T47D (cell line): ENCODE measurements at regions not wholly inside any gene's neighbourhood (a gene's known extent, or its start where the extent isn't known, plus 50 kb on each side); places are given as distances from the start of the nearest gene placed in this dataset.
A peak's percentile ranks its signal among the peaks of the same experiment; 100 is the strongest.
"Not testable (repeated sequence)": the region's sequence is repeated elsewhere in the genome, so short reads cannot be mapped to it uniquely, and the experiment has no call there.

Source experiments
- DNase-seq, 2 experiments: peaks; one replicate each; pipeline versions ENCODE4 v3.0.0 to v3.0.0-alpha.2; 2011 to 2012; ENCODE audit warnings: low read depth in 1 of 2, low spot score in 1 of 2
- JUND ChIP-seq: IDR thresholded peaks from 2 replicates; pipeline ENCODE4 v1.6.1; 2012; ENCODE audit warnings: low read depth
- in situ Hi-C: cut with HindIII; loops from 2 replicates; pipeline ENCODE4 v1.10.0; 2016; ENCODE audit warnings: low sequenced_read_pairs, low pct_unique_long_range_greater_than_20kb

DNA sequence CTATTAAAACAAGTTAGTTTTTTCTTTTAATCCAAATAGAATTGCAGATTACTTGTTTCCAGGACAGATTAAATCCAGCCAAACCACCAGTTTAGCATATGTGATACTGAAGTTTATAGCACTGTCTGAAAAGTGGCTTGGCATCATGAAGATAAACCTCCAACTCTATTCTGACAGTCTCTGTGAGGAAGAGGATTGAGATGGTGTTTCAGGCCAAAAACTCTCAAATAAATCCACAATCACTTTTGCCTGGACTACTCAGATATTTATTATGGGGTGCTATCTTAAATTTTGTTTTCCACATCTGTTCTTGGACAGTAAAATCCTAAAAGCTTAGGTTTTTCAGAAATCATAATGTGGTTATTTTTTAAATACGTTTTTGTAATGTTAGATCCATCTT is 161.7 kb upstream of the SEMA3C start:
- in situ Hi-C loops, result no loop called here
- no peak for TF ChIP-seq JUND
- no peak for DNase-seq

DNA sequence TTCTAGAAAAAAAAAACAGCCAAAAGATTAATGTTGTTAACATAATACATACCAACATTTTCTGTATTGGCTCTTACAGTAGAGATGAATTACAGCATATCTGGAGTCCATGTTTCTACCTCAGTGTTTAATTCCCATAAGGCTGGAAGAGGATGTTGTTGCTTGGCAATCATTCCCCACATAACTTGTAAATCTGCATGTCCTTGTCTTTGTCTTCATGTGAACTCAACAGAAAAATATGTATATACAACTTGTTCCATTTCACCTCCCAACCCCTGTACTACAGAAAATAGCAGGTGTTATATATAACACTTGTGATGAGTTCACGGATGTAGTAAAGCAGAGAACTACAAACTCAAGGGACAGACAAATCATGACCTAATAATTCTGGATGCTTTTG is 160.9 kb upstream of the SEMA3C start:
- in situ Hi-C loops, result no loop called here
- TF ChIP-seq JUND, result no peak
- peak in 1 of 2 experiments; percentile 10 for DNase-seq

DNA sequence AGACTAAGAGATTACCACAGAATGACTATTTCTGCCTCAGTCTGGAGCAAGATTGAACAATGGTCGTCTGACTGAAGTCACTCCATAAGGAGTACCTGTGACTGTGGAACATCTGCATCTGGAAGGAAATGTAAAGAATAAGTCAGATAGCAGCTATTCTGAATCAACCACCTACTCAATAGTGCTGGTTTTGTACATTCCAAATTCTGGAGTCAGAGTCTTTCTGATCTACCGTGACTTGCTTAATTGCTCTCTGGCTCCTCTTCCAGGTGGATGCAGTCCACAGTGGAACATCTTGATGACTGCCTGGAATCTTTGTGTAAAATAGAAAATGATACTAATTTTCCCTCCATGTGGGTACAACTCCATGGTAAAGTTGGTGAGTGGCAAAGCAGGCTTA is 156.3 kb upstream of the SEMA3C start:
- in situ Hi-C loops, result no loop called here
- no peak for DNase-seq
- no peak for TF ChIP-seq JUND

DNA sequence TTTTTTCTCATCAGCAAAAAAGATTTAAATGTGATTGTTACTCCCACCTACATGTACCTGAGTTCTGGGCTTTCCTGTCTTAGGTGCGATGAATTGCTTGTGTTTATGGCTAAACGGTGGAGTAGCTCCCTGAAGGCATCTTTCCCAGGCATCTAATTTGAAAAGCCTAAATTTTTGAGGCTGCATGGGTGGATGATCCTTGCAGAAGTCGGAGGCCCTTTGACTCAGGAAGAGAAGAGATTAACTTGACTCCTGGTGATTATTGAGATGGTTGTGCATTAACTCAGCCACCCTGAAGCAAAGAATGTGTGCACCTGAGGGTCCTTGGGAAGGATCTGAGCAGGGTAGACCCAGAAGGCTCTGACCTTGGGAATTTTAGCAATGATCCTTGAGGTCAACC is 155.6 kb upstream of the SEMA3C start:
- no peak for DNase-seq
- in situ Hi-C loops, result no loop called here
- no peak for TF ChIP-seq JUND

DNA sequence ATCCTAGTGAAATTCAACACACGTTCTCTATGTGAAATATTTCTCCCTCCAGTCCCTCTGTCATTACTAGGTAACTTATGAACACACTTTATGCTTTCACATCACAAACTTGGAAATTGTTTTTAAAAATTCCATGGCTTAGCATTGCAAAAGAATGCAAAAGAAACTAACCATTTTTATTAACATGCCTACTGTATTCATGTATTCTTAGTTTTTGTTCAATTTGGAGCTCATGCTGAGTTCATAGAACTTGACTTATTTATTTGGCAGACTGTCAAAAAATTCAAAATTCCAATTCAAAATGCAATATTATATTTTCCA is 155.0 kb upstream of the SEMA3C start:
- no peak for DNase-seq
- TF ChIP-seq JUND, result no peak
- in situ Hi-C loops, result no loop called here

DNA sequence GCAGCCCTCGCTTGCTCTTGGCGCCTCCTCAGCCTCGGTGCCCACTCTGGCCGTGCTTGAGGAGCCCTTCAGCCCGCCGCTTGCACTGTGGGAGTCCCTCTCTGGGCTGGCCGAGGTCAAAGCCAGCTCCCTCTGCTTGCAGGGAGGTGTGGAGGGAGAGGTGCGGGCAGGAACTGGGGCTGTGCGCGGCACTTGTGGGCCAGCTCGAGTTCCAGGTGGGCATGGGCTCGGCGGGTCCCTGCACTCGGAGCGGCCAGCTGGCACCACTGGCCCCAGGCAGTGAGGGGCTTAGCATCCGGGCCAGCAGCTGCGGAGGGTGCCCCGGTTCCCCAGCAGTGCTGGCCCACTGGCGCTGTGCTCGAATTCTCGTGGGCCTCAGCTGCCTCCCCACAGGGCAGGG is 152.1 kb upstream of the SEMA3C start:
- in situ Hi-C loops, result no loop called here
- no peak for TF ChIP-seq JUND
- no peak for DNase-seq

DNA sequence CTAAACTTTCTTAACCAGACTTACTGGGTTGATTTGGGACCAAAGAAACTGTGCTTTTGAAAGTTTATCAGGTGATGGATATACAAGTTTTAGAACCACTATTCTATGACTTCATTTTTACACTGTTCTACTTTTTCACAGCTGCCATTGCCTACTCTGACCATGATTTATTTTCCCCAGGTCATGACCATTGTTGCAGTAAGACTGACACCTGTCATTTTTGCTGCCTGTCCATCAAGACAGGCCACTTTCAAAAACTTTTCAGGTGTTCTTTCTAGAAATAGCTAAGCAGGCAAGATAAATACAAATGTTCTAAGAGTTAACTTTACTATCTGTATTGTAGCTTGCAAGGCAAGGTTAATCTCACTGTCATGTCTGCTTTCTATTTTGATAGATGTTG is 147.9 kb upstream of the SEMA3C start:
- TF ChIP-seq JUND, result no peak
- in situ Hi-C loops, result no loop called here
- no peak for DNase-seq

DNA sequence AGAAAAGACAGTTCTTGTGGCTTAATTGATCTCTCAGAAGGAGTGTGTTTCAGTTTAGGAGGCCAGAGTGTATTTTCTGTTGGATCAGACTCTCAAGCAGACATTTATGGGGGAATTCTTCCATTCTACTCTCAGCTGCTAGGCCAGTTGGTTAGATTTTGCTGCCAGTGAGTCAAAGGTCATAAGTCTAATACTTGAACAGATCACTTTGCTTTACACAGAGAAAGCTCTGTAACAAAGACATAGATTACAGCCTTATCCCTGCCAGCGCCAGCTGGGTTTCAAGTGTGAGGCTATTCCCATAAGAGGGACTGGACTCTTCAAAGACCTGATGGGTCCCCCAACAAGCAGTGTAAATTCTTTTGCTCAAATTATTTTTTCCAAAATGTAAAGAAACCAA is 145.6 kb upstream of the SEMA3C start:
- DNase-seq, result no peak
- in situ Hi-C loops, result no loop called here
- no peak for TF ChIP-seq JUND

DNA sequence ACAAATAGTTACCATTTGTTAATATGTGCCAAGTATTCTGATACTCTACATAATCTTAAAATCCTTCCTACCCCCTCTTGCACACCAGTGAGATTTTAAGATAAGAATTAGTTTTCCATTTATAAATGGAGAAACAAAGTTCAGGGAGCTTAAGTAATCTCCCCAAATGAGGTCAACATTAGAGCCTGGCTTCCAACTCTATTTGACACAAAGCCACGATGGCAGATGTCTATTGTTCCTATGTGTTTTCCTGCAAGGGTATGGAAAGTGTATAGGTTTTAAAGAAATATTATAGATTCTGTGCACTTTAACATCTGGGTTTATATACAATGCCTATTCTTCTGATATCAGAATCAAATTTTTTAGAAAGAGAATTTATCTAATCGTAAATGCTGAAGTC is 143.9 kb upstream of the SEMA3C start:
- TF ChIP-seq JUND, result no peak
- in situ Hi-C loops, result no loop called here
- DNase-seq, result no peak

DNA sequence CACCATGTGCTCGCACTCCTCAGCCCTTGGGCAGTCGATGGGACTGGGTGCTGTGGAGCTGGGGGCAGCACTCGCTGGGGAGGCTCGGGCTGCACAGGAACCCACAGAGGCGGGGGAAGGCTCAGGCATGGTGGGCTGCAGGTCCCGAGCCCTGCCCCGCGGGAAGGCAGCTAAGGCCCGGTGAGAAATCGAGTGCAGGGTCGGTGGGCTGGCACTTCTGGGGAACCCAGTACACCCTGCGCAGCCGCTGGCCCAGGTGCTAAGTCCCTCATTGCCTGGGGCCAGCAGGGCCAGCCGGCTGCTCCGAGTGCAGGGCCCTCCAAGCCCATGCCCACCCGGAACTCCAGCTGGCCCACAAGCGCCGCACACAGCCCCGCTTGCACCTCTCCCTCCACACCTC is 138.6 kb upstream of the SEMA3C start:
- DNase-seq, in situ Hi-C loops: not testable (repeated sequence)

DNA sequence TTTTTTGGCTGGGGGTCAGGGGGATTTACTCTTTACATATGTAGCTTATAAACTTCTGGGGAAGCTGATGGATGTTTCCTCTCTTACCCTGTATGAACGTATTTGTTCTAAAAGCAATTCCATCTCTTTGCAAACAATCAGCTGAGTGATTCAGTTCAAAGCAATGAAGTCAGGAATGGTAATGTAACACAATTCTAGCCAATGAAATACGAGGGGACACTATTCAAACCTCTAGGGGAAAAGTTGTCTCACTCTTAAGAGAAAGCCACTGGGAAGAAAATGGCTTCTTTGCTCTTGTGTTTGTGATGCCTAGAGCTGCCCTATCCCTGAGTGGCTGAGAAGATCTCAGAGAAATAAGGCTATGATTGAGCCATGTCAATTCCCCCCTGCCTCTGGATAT is 134.8 kb upstream of the SEMA3C start:
- no peak for TF ChIP-seq JUND
- in situ Hi-C loops, result no loop called here
- peak in 1 of 2 experiments; percentile 34 for DNase-seq

DNA sequence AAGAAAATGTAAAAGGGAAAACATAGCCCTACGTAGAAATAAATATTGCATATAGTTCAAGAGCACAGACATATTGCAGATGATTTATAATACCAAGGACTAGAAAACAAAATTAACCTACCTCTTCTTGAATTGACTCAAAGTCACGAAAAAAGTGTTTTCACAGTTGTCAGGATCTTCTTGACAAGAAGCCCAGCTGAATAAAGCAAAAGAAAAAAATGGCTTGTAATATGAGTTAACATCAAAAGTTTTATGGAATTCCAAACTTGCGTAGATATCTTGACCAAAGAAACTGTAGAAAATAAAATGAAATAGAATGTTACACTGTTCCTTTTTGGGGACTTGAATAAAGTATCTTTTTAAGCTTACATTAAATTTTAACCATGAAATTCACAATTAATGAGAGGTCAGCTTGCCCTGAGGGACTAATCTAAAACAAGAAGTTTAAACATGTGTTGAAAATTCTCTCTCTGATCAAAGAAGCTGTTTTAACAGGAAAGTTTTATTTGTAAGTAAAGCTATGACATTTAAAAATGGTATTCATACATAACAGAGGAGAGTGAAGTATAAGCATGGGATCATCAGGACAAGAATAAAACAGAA is 133.1 kb upstream of the SEMA3C start:
- DNase-seq, result no peak
- TF ChIP-seq JUND, result no peak
- in situ Hi-C loops, result no loop called here

DNA sequence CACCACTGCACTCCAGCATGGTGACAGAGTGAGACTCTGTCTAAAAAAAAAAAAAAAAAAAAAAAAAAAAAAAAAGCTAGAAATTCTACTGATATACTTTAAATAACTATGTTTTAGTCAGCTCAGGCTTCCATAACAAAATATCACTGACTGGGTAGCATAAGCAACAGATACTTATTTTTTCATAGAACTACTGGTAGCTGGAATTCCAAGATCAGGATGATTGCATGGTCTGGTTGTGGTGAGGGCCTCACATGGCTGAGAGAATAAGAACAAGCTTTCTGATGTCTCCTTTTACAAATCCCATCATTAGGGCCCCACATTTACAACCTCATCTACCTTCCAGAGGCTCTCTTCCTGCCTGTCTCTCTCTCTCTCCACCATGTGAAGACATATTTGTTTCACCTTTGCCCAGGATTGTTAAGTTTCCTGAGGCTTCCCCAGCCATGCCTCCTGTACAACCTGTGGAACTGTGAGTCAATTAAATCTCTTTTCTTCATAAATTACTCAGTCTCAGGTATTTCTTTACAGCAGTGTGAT is 126.7 kb upstream of the SEMA3C start:
- no peak for TF ChIP-seq JUND
- DNase-seq, result no peak
- in situ Hi-C loops, result no loop called here

DNA sequence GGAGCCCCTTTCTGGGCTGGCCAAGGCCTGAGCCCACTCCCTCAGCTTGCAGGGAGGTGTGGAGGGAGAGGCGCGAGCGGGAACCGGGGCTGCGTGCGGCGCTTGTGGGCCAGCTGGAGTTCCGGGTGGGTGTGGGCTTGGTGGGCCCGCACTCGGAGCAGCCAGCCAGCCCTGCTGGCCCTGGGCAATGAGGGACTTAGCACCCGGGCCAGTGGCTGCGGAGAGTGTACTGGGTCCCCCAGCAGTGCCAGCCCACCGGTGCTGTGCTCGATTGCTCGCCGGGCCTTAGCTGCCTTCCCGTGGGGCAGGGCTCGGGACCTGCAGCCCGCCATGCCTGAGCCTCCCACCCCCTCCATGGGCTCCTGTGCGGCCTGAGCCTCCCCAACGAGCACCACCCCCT is 123.8 kb upstream of the SEMA3C start:
- in situ Hi-C loops, DNase-seq: not testable (repeated sequence)
